GM04504 (cell line): ENCODE measurements at regions not wholly inside any gene's neighbourhood (a gene's known extent, or its start where the extent isn't known, plus 50 kb on each side); places are given as distances from the start of the nearest gene placed in this dataset.
"Not testable (repeated sequence)": the region's sequence is repeated elsewhere in the genome, so short reads cannot be mapped to it uniquely, and the experiment has no call there.

ENCODE experiments used
- DNase-seq: peaks from one replicate; pipeline ENCODE4 v3.0.0-alpha.2; 2012; ENCODE audit warnings: low read depth

DNA sequence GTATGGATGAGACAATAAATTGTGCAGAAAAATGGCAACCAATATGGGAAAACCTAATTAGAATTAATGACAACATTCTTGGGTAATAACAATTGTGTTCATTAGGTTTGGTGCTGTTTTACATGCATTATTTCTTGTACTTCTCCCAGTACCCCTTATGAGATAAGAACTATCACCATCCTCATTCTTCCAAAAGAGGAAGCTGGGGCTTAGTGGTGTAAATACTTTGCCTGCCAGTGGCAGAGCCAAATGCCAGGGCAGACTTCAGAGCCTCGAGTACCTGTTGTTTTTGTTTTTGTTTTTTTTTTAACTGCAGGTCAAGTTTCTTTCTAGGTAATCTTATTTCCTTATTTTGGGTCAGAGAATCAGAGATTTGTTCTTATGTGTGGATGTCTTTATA lies 206.4 kb downstream of the RHOU start:
- no peak for DNase-seq

- no peak for DNase-seq
Measured at GRCh38 chr1:228943436-228943835, 208.2 kb downstream of the RHOU start.

DNA sequence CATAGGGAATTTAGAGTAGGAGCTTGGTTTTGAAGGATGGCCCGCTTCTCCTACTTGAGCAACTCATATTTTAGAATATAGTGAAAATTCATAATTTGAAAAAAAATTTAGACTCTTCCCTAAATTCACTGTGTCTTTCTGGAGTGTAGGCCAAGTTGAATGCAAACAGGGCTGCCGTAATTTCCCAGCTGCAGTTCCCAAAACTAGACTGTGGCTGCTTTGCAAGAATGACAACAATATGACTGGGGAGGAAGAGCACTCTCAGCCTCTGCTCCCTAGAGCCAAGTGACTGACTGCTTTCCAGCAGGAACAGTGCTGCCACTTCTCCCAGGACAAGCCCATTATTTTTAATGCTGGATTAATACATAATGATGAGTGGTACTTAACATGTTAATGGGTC lies 209.0 kb downstream of the RHOU start:
- no peak for DNase-seq

DNA sequence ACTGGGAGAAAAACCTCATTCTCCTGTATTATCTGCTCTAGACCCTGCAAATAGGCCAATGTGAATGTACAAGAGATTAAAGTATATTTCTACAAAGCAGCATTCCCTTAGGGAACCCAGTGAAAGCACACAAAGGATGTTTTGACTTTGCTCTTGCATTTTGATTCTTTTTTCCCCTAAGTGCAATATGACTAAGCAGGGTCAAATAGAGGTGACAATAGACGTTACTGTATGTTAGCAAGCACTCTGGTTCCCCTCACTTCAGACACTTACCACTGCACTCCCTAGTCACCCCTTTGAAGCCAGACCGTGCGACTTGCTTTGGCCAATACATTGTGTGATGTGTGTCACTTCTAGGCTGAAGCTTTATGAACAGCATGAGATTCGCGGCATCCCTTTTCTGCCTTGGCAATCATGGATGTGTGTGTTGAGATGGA lies 209.7 kb downstream of the RHOU start:
- no peak for DNase-seq

- DNase-seq, result no peak
Measured at GRCh38 chr1:228945885-228946284, 210.6 kb downstream of the RHOU start.

DNA sequence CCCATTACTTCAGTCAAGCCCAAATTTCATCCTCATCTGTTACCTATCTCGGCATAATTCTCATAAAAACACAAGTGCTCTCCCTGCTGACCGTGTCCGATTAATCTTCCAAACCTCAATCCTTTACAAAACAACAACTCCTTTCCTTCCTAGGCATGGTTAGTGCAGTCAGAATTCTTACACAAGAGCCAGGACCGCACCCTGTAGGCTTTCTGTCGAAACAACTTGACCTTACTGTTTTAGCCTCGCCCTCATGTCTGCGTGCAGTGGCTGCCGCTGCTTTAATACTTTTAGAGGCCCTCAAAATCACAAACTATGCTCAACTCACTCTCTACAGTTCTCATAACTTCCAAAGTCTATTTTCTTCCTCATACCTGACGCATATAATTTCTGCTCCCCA lies 214.3 kb downstream of the RHOU start:
- DNase-seq, result not testable (repeated sequence)

- DNase-seq, result no peak
Measured at GRCh38 chr1:228953207-228953606, 217.9 kb downstream of the RHOU start.

DNA sequence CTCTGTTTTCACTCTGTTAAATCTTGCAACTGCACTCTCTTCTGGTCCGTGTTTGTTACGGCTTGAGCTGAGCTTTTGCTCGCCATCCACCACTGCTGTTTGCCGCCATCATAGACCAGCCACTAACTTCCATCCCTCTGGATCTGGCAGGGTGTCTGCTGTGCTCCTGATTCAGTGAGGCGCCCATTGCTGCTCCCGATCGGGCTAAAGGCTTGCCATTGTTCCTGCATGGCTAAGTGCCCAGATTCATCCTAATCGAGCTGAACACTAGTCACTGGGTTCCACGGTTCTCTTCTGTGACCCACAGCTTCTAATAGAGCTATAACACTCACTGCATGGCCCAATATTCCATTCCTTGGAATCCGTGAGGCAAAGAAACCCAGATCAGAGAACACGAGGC lies 218.5 kb downstream of the RHOU start:
- DNase-seq, result not testable (repeated sequence)

- peak; percentile 18 for DNase-seq
Measured at GRCh38 chr1:228955691-228956090, 220.4 kb downstream of the RHOU start.

GRCh38 chr1:228956864-228957263 lies 221.6 kb downstream of the RHOU start:
- DNase-seq, result no peak

DNA sequence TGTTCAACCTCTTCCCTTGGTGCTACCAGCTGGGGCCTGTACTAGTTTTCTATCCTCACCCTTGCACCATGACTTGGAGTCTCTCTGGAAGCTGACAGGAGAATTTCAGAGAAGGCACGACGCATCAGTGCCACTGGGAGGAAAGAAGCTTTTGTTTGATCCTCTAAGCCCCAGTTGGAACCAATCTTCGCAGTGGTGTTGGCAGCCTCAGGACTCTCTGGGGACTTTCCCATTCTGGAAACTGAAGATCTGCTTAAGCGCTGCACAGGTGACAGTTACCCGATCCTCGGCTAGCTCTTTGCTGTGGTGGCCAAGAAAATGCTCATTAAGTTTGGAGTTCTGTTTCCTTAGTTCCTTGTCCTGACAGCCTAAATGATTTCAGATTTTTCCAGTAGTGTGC lies 222.3 kb downstream of the RHOU start:
- no peak for DNase-seq

GRCh38 chr1:228958121-228958520 lies 222.8 kb downstream of the RHOU start:
- no peak for DNase-seq

- DNase-seq, result no peak
Measured at GRCh38 chr1:228958741-228959140, 223.5 kb downstream of the RHOU start.

DNA sequence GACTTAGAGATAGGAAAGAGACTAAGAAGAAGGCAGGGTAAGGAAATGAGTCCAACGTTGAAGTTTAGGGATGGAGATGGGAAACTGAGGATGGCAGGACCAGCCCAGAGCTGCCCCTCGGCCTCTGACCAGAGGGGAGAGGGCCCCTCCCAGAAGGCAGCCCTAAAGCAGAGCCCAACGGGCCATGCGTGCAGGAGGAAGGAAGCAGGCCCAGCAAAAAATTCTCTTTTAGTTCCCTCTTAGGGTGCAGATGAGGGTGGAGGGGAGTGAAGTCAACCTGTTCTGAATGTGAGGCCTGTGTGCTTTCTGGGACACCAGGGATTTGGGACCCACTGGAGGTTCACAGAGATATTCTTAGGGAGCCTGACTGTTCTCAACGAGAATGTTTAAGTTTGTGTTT lies 225.4 kb downstream of the RHOU start:
- no peak for DNase-seq

DNA sequence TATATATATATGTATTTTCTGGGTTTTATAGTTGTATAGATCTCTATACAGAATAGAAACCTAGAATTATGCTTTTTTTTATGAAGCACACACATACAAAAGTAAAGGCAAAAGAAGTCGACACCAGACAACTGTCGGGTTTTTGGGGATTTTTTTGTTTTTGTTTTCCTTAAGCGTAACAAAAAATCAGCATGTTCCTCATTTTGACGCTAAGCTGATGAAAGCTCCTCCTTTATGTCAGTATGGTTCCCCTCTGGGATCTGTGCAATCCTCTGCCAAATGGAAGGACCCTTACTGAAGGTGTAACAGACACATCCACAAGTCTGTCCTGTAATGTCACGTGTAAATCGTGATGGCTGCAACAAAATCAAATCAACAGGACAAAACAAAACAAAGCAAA lies 226.2 kb downstream of the RHOU start:
- no peak for DNase-seq

- DNase-seq, result no peak
Measured at GRCh38 chr1:228963795-228964177, 228.5 kb downstream of the RHOU start.

- DNase-seq, result peak; percentile 34
Measured at GRCh38 chr1:228964178-228965089, 229.2 kb downstream of the RHOU start.

- DNase-seq, result no peak
Measured at GRCh38 chr1:228968891-228969606, 233.8 kb downstream of the RHOU start.

DNA sequence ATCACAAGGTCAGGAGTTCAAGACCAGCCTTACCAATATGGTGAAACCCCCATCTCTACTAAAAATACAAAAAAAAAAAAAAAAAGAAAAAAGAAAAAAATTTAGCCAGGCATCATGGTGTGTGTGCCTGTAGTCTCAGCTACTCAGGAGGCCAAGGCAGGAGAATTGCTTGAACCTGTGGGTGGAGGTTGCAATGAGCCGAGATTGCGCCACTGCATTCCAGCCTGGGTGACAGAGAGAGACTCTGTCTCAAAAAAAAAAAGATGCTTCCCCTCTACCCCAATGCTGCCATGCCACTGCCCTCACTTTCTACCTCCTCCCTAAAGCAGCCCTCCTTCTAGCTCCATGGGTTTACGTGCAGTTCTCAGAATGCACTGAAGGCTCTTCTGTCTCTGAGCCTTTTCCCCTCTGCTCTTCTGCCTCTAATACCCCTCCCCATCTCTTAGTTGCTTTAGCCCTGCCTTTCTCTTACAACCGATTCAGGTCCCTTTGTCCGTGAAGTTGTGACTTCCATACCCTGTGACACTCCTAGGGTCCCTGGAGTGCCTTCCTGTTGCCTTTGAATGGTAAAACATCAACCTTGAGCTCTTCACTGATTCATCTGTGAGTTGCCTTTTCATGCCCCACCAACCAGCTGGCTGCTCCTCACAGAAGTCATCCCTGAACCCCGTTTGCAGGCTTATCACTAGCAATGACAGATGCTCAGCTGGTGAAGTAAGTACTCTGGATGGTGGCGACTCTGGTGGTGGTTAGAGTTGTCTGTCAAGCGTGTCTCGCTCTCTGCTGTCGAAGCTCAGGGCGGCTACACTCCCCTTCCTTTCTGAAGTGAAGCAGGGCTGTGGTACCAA lies 234.9 kb downstream of the RHOU start:
- DNase-seq, result no peak

DNA sequence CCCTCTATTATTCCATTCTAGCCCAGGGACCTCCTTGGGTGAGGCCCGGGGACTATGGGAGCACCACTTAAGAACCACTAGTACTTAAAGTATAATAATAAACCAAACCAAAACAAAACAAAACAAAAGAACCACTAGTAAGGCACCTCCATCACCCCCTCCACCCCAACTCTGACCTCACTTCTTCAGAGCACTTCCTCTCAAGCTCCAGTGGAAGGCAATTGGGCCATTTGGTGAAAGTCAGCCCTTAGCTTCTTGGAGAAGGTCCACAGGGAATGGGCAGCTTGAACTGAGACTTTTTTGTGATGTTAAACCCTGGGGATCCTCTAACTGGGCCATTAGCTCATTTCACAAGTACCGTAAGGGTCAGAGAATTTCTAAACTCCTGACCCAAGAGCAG lies 237.3 kb downstream of the RHOU start:
- DNase-seq, result no peak

- no peak for DNase-seq
Measured at GRCh38 chr1:228974273-228974672, 239.0 kb downstream of the RHOU start.

GRCh38 chr1:228975238-228975907 lies 240.1 kb downstream of the RHOU start:
- no peak for DNase-seq
